ENCODE measurements at regions not wholly inside any gene's neighbourhood (a gene's known extent, or its start where the extent isn't known, plus 50 kb on each side); places are given as distances from the start of the nearest gene placed in this dataset.
"Not testable (repeated sequence)": the region's sequence is repeated elsewhere in the genome, so short reads cannot be mapped to it uniquely, and the experiment has no call there.

DNA sequence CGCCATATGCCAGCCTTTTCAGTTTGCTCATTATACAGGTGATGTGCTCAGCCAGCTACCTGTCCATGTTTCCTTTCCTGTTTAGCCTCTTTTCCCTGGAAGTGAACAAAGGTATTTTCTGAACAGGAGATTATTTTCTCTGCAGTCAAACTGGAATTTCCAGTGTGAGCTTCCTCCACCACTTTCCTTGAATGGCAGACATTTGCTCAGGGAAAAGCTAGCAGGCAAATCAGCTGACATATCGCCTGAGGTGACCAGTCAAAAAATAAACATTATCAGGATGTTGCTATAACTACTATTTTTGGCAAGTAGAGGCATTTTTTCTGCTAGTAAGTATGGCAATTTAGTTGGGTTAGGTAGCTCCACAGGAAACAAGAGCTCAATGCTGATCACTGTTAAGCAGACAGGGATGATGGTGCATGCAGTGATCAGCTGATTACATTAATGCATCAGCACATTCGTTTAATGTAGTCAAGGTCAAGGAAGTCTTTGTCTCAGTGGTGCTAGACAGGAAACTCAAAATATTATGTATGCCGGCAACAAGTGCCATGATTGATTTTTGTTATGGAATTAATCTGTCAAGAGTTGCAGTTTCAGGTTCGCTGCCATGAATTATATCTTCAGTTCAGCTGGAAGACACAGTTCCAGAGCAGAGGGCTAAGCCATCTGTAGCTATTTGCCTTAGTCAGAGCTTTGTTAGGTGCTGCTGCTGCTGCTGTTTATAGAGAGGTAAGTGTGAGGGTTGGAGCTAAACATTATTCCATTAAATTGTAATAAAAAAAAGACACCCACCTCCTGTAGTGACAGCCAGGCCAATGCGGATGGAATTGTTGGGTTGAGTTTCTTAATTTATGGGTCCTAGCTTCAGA is 179.7 kb upstream of the ST6GALNAC5 start:
- TF ChIP-seq POLR2A (IDR thresholded peaks at IDR 0.05; ENCODE audit: low read depth, low read length): no peak
- DNase-seq (ENCODE audit: insufficient read length, low spot score) (no peak), FAIRE-seq (no peak)

DNA sequence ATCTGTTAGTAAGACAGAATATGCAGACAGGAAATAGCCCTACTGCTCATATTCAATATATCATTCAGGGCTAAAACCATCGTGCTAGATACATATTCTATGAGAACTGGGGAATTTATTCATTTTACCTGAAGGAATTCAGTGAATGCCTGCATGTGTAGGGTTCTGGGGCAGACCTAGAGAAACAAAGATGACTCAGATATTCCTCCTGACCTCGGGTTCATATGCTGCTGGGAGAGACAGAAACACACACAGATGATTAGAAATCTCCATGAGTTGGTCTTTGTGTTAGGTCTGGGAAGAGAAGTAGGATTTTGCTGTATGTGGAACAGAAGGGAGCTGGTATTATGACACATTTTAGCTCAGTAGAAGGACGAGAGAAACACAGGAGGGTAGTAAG is 176.5 kb upstream of the ST6GALNAC5 start:
- FAIRE-seq (no peak), DNase-seq (ENCODE audit: insufficient read length, low spot score) (peak; percentile 4)
- no peak for TF ChIP-seq POLR2A (IDR thresholded peaks at IDR 0.05; ENCODE audit: low read depth, low read length)

DNA sequence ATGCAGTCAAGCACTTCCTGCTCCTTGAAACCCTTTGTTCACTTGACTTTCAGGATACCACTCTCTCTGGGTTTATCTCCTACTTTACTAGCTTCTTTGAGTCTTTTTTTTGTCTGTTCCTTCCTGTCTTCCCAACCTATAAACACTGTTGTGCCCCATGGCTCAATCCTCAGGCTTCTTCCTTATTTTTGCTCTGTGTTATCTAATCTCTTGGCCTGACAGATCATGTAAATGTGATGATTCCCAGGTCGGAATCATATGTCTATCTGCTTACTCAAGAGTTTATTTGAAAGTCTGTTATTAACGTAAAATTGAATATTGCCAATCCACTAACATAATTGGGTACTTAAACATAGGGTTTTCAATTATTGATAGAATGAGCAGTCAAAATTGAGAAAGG is 171.7 kb upstream of the ST6GALNAC5 start:
- no peak for FAIRE-seq
- DNase-seq (ENCODE audit: insufficient read length, low spot score): no peak
- TF ChIP-seq POLR2A (IDR thresholded peaks at IDR 0.05; ENCODE audit: low read depth, low read length): no peak

DNA sequence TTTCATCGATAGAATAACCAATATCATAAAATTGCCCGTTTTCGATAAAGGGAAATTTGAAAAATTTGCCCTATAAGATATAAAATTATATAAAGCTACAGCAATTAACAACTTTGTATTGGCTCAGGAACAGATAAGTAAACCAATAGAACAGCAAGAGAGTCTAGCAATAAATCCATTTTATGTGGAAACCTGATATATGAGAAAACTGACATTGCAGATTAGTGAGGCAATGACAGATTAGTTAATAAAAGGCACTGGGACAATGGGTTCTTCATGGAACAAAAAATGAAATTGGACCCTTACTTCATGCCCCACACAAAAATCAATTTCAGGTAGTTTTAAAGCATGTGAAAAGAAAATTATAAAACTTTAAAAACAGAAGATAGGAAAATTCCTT is 169.9 kb upstream of the ST6GALNAC5 start:
- TF ChIP-seq POLR2A (IDR thresholded peaks at IDR 0.05; ENCODE audit: low read depth, low read length): no peak
- FAIRE-seq: no peak
- DNase-seq (ENCODE audit: insufficient read length, low spot score): no peak

DNA sequence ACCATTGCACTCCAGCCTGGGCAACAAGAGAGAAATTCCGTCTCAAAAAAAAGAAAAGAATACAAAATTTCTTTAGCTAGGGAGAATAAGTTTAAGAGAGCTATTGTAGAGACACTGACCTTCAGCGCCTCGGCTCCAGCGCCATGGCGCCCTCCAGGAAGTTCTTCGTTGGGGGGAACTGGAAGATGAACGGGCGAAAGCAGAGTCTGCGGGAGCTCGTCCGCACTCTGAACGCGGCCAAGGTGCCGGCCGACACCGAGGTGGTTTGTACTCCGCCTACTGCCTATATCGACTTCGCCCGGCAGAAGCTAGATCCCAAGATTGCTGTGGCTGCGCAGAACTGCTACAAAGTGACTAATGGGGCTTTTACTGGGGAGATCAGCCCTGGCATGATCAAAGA is 167.6 kb upstream of the ST6GALNAC5 start:
- not testable (repeated sequence) for DNase-seq (ENCODE audit: insufficient read length, low spot score); FAIRE-seq

DNA sequence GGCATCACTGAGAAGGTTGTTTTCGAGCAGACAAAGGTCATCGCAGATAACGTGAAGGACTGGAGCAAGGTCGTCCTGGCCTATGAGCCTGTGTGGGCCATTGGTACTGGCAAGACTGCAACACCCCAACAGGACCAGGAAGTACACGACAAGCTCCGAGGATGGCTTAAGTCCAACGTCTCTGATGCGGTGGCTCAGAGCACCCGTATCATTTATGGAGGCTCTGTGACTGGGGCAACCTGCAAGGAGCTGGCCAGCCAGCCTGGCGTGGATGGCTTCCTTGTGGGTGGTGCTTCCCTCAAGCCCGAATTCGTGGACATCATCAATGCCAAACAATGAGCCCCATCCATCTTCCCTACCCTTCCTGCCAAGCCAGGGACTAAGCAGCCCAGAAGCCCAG is 167.1 kb upstream of the ST6GALNAC5 start:
- not testable (repeated sequence) for DNase-seq (ENCODE audit: insufficient read length, low spot score); FAIRE-seq

DNA sequence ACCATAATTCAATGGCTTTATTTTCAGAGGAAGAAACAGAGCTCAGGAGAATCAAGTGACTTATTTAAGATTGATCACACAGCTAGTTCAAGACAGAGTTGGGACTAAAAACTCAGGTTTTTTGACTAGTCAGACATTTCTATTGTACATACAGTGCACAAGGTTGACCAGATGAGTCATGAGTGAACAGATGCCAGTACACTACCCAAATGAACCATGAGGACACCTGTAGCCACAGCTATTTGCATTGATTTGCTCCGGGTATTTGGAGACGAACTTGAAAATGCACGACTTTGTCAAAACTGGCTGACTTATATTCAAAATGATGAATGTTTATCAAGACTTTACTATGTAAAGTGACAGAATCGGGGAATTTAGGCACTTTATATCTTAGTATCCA is 161.7 kb upstream of the ST6GALNAC5 start:
- TF ChIP-seq POLR2A (IDR thresholded peaks at IDR 0.05; ENCODE audit: low read depth, low read length): no peak
- DNase-seq (ENCODE audit: insufficient read length, low spot score) (no peak), FAIRE-seq (no peak)

DNA sequence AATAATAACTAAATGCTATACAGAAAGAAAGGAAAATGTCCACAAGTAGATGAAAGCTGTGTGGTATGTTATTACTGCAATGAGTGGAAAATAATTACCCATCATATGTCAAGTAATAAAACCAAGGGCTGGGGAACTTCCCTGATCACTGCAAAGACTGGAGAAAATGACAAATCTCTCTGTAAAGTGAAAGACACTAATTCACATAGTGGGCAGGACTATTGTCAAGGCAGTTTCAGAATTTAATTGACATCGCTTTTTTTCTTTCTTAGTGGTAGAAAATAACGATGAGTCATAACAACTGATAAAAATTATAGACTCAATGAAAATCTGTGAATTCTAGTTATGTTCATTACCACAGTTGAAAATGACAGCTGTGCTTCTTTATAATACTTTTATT is 153.7 kb upstream of the ST6GALNAC5 start:
- no peak for FAIRE-seq
- no peak for TF ChIP-seq POLR2A (IDR thresholded peaks at IDR 0.05; ENCODE audit: low read depth, low read length)
- no peak for DNase-seq (ENCODE audit: insufficient read length, low spot score)

DNA sequence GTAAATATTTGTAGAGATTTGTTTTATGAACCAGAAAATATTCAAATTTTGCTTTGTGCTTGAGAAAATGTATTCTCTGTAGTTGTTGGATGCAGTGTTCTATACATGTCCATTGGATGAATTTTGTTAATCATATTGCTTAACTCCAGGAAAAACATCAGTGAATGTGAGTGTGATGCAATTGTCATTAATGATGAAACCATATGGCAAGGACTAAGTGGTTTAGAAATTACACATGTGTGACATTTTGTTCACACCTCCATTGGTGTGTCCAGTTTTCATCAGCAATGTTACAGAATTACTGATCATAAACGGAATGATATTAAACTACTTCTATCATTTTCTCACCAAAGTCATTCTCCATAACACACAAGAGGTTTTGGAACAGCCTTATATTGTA is 151.8 kb upstream of the ST6GALNAC5 start:
- no peak for FAIRE-seq
- DNase-seq (ENCODE audit: insufficient read length, low spot score): no peak
- TF ChIP-seq POLR2A (IDR thresholded peaks at IDR 0.05; ENCODE audit: low read depth, low read length): no peak

DNA sequence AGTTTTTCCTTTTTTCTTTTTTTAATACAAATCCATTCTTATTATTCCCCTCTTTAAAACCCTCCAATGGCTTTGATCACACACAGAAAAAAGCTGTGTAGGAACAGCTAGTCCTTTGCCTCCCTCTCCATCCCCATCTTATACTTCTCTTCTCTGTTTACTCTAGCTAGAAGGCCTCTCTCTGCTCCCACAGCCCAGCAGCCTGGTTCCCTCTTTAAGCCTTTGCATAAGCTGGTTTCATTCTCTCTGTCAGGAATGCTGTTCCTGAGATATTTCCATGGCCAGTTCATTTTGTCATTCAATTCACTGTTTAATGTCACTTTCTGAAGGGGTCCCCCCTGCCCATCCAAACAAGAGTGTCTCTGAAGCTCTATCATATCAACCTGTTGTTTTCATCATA is 143.3 kb upstream of the ST6GALNAC5 start:
- FAIRE-seq (no peak), DNase-seq (ENCODE audit: insufficient read length, low spot score) (no peak)
- TF ChIP-seq POLR2A (IDR thresholded peaks at IDR 0.05; ENCODE audit: low read depth, low read length): no peak

DNA sequence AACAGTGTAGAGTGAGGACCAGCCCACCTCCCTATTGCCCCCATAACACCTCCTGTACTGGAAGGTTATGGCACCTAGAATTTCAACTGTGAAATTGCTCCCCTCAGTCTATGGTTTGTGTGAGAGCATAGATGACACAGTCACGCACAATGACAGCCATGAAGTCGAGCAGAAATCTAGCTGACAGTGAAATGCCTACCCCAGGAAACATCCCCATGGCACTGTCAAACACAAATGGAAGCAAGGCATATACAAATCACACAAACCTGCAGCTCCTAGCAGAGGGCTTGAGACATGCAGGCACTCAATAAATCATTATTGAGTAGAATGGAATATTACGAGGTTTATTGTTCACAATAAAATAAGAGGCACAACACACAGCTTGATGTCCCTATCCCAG is 142.5 kb upstream of the ST6GALNAC5 start:
- no peak for TF ChIP-seq POLR2A (IDR thresholded peaks at IDR 0.05; ENCODE audit: low read depth, low read length)
- FAIRE-seq: no peak
- no peak for DNase-seq (ENCODE audit: insufficient read length, low spot score)

DNA sequence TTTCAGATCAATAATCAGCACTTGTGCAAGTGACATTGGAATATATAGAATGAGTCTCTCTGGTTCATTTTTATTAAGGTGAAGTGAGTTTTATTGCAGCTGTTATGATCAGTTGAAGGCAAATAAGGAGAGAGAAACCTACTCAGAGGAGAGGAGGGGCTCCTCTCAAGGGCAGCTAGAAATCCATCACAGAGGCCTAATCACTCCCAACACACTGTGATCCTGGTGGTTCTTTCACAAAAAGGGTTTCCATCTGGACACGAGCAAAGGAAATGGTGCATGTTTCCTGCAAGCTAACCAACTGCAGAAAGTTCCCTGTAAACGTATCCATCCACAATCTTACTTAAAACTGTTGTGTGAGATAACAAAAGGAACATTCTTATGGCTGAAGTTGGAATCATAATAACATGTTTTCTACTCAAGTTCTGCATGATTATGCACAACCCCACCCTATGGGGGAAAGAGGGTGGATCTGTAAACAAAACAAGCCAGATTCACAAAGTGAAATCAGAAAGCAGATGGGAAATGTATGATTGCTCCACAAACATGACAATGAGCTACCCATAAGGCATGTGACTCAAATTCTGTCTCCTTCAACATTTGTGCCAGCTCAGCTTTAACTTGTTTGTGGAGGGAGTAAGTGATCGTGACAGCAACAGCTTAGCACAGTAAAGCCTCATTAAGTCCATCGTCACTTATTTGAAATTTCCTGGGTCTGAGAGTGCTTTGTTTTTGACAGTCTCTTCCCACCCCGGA is 141.2 kb upstream of the ST6GALNAC5 start:
- DNase-seq (ENCODE audit: insufficient read length, low spot score) (no peak), FAIRE-seq (no peak)
- no peak for TF ChIP-seq POLR2A (IDR thresholded peaks at IDR 0.05; ENCODE audit: low read depth, low read length)

DNA sequence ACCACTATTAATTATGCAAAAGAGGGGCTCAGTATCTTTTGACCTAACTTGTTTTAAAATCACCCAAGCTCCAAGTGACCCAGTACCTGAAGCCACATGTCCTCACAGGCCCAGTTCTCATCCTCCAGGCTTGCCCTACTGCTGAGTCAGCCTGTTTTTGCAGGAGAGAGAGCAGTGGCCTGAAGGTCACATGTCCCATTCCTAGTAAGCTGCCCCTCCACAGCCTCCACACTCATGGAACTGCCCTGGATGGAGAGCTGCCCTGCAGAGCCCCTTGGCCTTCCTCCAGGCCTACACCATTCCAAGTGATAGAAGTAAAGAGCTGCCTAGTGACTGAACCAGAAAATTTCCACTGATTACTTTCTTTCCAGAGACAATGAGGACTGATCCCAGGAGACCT is 139.8 kb upstream of the ST6GALNAC5 start:
- TF ChIP-seq POLR2A (IDR thresholded peaks at IDR 0.05; ENCODE audit: low read depth, low read length): no peak
- FAIRE-seq: no peak
- DNase-seq (ENCODE audit: insufficient read length, low spot score): no peak

DNA sequence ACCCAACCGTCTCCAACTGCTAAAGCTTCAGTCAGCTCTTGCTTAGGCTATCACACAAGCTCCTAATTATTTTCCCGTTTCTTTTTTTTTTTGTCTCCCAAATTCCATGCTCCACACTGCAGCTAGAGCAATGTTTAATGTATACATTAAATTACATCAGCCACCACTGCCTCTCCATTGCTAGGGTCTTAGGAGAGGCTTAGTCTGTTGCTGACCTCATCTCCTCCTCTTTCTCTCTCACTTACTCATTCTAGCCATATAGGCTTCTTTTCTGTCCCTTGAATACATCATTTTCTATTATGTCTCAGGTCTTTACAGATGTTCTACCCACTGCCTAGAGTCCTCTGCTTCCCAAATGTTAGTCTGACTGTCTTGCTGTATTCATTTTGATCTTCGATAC is 138.1 kb upstream of the ST6GALNAC5 start:
- DNase-seq (ENCODE audit: insufficient read length, low spot score) (no peak), FAIRE-seq (no peak)
- no peak for TF ChIP-seq POLR2A (IDR thresholded peaks at IDR 0.05; ENCODE audit: low read depth, low read length)

DNA sequence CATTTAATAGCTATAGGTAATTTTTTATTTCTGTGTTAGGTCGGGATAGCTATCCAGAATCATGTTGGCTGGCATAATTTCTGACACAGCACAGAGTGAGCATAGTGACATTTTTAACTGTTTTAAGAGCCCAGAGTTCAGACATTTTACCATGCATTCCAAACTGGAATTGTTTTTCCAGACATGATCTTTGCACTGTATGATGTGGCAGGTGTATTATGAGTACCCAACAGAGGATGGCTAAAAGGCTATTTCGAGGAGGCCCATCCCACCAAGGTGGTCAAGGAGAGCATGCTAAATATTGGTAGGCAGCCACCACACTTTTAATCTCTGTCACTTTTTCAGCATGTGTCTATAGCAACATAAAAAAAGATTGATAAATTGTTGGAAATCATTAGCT is 137.3 kb upstream of the ST6GALNAC5 start:
- no peak for FAIRE-seq
- no peak for TF ChIP-seq POLR2A (IDR thresholded peaks at IDR 0.05; ENCODE audit: low read depth, low read length)
- no peak for DNase-seq (ENCODE audit: insufficient read length, low spot score)

DNA sequence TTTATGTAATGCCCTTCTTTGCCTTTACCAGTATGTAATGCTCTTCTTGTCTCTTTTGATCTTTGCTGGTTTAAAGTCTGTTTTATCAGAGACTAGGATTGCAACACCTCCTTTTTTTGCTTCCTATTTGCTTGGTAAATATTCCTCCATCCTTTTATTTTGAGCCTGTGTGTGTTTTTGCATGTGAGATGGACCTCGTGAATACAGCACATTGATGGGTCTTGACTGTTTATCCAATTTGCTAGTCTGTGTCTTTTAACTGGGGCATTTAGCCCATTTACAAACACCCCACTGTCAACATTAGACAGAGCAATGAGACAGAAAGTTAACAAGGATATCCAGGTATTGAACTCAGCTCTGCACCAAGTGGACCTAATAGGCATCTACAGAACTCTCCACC is 128.9 kb upstream of the ST6GALNAC5 start:
- not testable (repeated sequence) for DNase-seq (ENCODE audit: insufficient read length, low spot score); FAIRE-seq

DNA sequence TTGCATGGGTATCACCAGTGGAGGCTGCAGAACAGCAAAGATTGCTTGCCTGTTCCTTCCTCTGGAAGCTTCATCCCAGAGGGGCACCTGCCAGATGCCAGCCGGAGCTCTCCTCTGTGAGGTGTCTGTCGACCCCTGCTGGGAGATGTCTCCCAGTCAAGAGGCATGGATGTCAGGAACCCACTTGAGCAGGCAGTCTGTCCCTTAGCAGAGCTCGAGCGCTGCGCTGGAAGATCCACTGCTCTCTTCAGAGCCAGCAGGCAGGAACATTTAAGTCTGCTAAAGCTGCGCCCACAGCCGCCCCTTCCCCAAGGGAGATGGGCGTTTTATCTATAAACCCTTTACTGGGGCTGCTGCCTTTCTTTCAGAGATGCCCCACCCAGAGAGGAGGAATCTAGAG is 126.3 kb upstream of the ST6GALNAC5 start:
- not testable (repeated sequence) for FAIRE-seq; DNase-seq (ENCODE audit: insufficient read length, low spot score)
